ENCODE measurements at regions not wholly inside any gene's neighbourhood (a gene's known extent, or its start where the extent isn't known, plus 50 kb on each side); places are given as distances from the start of the nearest gene placed in this dataset.

- TF ChIP-seq CTCF (IDR thresholded peaks at IDR 0.05): no peak
- no peak for TF ChIP-seq ZFX (IDR thresholded peaks at IDR 0.05; ENCODE audit: borderline replicate concordance)
Observed at GRCh38 chr15:62568702-62569101, 403.6 kb upstream of the C2CD4B start.

All from 22Rv1 (cell line).